ENCODE measurements at regions not wholly inside any gene's neighbourhood (a gene's known extent, or its start where the extent isn't known, plus 50 kb on each side); places are given as distances from the start of the nearest gene placed in this dataset.

- no peak for TF ChIP-seq POLR2A (IDR thresholded peaks at IDR 0.05)
- TF ChIP-seq CTCF (IDR thresholded peaks at IDR 0.05): no peak
These were observed 253.8 kb downstream of the TTC8 start for GRCh38 chr14:89078021-89078795.

Data from esophagus squamous epithelium (tissue), 4 donors.